ENCODE measurements at regions not wholly inside any gene's neighbourhood (a gene's known extent, or its start where the extent isn't known, plus 50 kb on each side); places are given as distances from the start of the nearest gene placed in this dataset.

DNA sequence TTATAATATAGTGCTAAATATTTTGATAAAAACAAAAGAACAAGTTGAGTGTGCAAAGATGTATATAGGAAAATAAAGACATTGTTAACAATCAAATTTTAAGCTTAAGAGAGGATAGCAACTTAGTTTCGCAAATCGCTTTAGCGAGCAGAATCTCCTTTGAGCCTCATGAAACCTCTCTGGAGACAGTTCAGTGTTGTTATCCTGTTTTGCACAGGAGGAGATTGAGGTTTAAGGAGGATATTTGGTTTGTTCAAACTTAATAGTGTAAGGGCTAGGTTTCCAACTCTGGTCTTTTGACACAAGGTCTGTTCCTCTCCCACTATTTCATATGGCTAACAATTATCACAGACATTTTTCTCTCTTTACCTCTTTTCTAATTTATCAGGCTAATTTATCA, 1848.5 kb upstream of the TENM3 start:
- no peak for DNase-seq (ENCODE audit: low read depth)

DNA sequence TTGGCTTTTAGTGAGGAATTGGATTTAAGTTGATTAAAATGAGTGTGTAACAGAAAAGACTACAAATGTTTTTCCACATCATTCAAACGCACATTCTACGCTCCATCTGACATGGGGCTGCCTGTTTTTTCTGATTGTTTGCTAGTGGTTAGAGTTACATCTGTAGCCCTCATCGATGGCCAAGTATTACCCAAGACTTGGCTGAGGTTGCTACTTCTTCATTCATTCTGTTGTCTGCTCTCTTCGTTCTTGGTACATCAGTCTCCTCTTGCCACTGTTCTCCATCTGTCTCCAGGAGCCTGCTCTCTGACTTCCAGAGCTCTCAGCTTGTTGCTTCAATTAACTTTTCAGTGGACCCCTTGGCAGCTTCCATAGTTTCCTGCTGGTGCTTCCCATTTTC, 1844.6 kb upstream of the TENM3 start:
- DNase-seq (ENCODE audit: low read depth), result no peak

GRCh38 chr4:180407275-180407885, 1835.8 kb upstream of the TENM3 start:
- peak; percentile 26 for DNase-seq (ENCODE audit: low read depth)

- DNase-seq (ENCODE audit: low read depth), result no peak
Measured at GRCh38 chr4:180418819-180419531, 1824.2 kb upstream of the TENM3 start.

- no peak for DNase-seq (ENCODE audit: low read depth)
Measured at GRCh38 chr4:180422989-180423711, 1820.1 kb upstream of the TENM3 start.

DNA sequence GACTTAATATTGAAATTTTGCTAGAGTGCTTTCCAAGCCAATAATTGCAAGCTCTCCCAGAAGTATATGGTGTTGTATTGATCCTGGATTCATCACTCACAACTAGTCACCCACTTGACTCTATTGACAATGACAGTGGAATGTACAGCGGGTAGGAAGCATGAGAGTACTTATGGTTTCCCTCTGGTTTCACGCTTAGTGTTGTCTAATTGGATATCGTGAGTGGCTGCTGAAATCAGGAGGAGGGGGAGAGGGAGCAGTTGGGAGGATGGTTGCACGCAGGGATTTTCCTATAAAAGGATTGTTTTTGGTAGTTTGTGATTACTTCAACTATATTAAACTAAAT, 1819.5 kb upstream of the TENM3 start:
- no peak for DNase-seq (ENCODE audit: low read depth)

- no peak for DNase-seq (ENCODE audit: low read depth)
Measured at GRCh38 chr4:180426938-180427337, 1816.3 kb upstream of the TENM3 start.

DNA sequence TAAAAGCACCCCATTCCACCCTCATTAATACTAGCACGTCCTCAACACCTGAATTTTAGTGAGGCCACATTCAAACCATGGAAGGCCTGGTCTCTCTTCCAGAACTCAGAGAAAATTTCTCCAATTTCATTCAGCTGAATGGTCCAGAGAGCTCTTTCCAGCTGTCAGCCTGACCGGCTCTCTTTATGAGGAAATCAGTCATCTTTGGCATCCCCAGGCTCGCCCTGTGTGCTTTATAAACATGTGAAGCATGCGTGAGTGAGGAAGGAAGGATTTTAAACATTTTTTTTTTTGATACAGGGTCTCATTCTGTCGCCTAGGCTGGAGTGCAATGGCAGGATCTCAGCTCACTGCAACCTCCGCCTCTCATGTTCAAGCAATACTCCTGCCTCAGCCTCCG, 1812.9 kb upstream of the TENM3 start:
- DNase-seq (ENCODE audit: low read depth), result no peak

- DNase-seq (ENCODE audit: low read depth), result no peak
Measured at GRCh38 chr4:180434131-180434895, 1808.9 kb upstream of the TENM3 start.

DNA sequence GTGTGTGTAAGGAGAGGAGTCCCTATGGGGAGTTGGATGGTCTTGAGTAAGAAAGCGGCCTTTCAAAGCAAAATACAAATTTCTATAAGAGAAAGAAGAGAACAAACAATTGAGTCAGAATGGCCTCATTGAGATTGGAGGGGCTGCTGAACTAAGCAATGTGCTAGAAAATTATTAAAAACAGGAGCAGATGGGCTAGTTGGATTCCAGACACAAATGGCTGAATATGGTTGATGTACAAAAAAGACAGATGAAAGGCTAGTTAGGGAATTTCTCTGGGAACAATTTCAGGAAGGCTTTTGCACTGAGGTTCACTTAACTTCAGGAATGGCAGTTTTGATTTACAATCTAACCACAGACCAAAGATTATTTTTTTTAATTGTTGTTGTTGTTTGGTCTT, 1806.8 kb upstream of the TENM3 start:
- no peak for DNase-seq (ENCODE audit: low read depth)

DNA sequence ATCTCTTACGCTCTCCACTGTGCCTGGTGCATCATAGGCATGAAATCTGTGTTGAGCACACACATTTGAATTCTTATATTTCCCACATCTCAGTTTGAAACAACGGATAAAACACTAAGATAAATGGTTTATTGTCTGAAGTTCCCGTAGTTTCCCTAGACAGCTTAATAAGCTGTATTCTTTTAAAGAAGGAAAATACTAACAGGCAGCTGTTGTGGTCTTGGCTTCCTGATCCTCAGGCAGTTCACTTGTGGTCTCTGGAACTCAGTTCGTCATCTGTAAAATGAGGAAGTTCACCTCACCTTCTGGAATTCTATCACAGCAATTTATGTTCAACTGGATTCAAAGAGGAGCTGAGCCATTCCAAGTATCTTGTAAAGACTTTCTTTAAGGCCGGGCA, 1805.6 kb upstream of the TENM3 start:
- DNase-seq (ENCODE audit: low read depth), result no peak

DNA sequence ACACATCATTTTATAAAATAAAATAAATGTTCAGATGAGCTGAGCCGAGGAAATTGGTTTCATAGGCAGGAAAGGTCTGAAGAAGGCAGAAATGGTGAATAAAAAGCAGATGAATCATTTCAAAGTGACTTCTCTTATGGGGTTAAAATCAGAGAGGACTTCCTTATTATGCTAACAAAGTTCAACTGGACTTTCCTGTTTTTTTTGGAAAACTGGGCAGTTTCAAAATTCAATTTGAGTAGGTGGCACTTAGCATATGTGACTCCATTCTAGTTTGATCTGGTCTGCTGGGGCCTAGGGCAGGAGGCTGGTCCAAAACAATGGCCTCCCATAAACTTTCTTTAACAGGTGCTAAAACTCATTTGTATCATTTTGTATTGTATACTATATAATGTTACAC, 1794.9 kb upstream of the TENM3 start:
- DNase-seq (ENCODE audit: low read depth), result no peak

DNA sequence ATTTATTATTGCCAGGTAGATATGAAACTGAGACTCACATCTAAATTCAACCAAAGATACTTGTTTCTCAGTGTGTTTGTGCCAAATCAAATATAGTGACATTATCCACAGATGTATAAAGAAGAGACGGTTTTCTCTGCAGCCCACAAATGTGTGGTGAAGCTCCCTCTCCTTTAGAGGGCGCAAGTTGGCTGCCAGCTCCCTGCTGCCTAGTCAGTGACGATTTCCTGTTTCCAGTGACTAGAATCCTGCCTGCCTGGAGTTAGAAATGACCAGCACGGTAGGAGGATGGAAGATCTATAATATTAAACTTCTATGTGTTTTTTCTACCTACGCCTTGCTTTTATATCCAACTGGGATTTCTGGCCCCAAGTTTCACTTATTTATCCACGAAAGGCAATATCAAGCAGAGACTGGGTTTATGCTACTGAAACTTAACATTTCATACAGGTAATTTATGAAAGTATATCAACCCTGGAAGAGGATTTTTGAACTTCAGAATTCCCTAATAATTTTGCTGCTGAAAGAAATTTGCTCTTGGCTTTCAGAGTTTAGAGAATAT, 1793.7 kb upstream of the TENM3 start:
- DNase-seq (ENCODE audit: low read depth), result peak; percentile 72

DNA sequence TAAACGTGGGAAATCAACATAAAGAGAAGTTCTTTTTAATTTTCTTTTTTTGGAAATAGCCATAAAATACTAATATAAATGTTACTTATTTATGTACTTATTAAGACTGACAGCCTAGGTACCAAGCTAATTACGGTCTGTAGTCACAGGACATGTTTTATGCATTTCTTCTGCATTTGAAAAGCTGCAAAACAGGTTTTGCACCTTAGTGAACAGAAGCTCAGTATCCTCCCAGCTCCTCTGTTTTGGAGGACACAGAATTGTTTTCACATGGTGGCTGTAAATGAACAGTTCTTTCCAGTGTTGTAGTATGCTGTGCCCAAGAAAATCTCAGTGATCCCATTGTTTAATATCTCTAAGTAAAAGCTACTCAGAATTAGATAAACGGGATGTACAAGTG, 1788.0 kb upstream of the TENM3 start:
- DNase-seq (ENCODE audit: low read depth), result no peak

DNA sequence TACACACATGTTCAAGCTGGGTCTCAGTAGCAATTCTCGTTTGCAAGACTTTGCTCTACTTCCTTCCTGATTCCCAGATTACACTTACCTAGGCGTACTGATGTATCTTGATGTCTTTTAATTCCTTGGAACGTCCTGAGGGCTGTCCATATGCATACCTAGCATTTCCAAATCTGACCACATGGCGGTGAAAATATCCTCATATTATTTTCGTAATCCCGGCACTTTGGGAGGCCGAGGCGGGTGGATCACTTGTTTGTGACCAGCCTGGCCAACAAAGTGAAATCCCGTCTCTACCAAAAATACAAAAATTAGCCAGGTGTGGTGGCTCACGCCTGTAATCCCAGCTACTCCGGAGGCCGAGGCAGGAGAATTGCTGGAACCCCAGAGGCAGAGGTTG, 1786.3 kb upstream of the TENM3 start:
- peak; percentile 22 for DNase-seq (ENCODE audit: low read depth)

DNA sequence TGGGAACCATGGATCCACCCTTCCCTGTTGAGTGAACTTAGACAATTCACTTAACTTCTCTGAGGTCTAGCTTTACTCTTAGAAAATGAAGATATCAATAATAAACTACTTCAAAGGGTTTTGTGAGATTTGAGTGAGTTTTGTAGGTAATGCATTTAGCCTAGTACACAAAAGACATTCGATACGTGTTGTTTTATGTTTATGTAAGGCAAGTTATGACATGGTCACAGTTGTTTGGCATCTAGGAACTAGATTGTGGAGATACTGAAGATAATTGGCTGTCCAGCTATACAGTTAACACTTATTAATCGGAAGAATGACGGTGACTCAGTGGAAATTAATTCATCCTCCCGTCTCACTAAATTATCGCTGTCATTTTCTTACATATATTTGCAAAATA, 1781.1 kb upstream of the TENM3 start:
- DNase-seq (ENCODE audit: low read depth), result no peak

GRCh38 chr4:180465364-180465763, 1777.8 kb upstream of the TENM3 start:
- no peak for DNase-seq (ENCODE audit: low read depth)

DNA sequence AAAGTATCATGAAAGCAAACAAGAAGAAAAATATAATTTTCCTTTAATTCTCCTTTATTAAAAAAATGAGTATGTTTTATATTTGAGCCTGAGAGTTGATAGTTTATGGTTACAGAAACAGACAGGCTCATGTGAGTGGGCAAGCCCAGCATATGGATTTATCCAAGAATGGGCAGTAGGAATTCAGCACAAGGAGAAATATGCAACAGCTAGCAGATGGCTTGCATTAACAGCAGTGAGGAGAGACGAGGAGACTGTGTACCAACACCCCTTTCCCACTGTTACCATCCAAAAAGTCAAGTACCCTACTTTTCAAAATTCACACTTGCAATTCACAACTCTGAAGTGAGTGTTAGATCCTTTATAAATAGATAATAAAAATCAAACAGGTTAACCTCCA, 1760.2 kb upstream of the TENM3 start:
- no peak for DNase-seq (ENCODE audit: low read depth)

DNA sequence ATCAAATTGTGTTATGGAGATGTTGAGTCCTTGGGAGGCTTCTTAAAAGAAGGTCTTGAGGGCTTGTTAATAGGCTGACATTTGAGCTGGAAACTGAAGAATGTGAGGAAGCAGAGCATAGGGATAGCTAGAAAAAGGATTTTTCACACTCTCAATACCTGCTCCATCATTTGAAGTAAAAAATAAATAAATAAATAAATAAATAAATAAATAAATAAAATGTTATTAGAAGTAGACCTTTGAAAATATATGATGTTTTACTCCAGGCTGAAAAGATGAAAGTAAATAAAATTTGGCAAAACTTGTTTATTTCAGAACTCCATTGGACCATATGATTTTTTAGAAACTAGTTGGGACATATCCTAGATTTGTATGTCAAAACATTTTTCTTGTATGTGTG, 1757.8 kb upstream of the TENM3 start:
- DNase-seq (ENCODE audit: low read depth), result no peak

DNA sequence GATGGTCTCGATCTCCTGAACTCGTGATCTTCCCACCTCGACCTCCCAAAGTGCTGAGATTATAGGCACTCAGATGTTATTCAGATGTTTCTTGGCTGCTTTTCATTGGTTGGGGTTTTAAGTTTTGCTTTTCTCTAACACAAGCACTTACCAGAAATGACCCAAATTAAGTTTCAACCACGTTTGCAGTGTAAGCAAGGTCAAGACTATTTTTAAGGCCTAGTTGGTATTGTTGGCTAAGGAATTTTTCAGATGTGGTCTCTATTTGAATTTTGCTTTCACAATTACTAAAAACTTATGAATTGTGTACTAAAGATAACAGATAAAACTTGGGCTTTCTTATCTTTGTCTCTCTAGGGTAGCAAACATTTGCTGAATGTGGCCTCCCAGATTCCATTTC, 1756.9 kb upstream of the TENM3 start:
- DNase-seq (ENCODE audit: low read depth), result no peak

DNA sequence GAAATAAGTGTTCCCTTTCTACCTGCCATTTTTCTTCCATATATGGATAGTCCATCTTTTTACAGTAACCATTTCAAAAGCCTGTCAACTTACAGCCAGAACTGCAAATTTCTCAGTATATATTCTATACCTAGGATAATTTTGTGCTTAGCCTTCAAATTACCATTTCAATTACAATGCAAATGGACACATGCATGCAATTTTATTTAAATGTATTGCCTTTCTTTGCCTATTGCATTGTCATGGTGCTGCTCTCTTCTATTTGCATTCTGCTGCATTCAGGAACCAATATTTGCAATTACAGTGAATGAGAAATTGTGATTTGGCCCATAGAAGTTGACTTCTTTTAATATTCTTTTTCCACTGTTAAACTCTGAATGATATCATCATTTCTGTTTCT, 1753.4 kb upstream of the TENM3 start:
- DNase-seq (ENCODE audit: low read depth), result no peak

- no peak for DNase-seq (ENCODE audit: low read depth)
Measured at GRCh38 chr4:180491210-180491609, 1752.0 kb upstream of the TENM3 start.

- no peak for DNase-seq (ENCODE audit: low read depth)
Measured at GRCh38 chr4:180493299-180493698, 1749.9 kb upstream of the TENM3 start.

All from ELR (cell line).